ENCODE measurements at regions not wholly inside any gene's neighbourhood (a gene's known extent, or its start where the extent isn't known, plus 50 kb on each side); places are given as distances from the start of the nearest gene placed in this dataset.

- DNase-seq = no peak
- Mint-ChIP-seq H3K27me3 (peaks cover 2% of the 10 kb centered on the region), H3K27ac (no peak overlapping the region), H3K4me3 (no peak overlapping the region), H3K36me3 (ENCODE audit: low read depth) (no peaks in the 10 kb centered on the region), H3K4me1 (peaks cover 34% of the 10 kb centered on the region), H3K9me3 (no peaks in the 10 kb centered on the region)
- peak; percentile 60 for ATAC-seq
These were observed 86.5 kb upstream of the FSTL4 start for GRCh38 chr5:133698646-133699526.

GRCh38 chr5:133698259-133698554, 85.9 kb upstream of the FSTL4 start:
- peaks cover 2% of the 10 kb centered on the region for H3K27me3 Mint-ChIP-seq
- no peak overlapping the region for H3K4me3 Mint-ChIP-seq
- H3K9me3 Mint-ChIP-seq = no peaks in the 10 kb centered on the region
- no peak overlapping the region for H3K27ac Mint-ChIP-seq
- ATAC-seq = no peak
- H3K36me3 Mint-ChIP-seq (ENCODE audit: low read depth) = no peaks in the 10 kb centered on the region
- DNase-seq = no peak
- H3K4me1 Mint-ChIP-seq = peaks cover 34% of the 10 kb centered on the region

- H3K4me3 Mint-ChIP-seq = no peak overlapping the region
- H3K4me1 Mint-ChIP-seq = peaks cover 34% of the 10 kb centered on the region
- no peak overlapping the region for H3K27ac Mint-ChIP-seq
- H3K27me3 Mint-ChIP-seq = peaks cover 3% of the 10 kb centered on the region
- DNase-seq (no peak), ATAC-seq (no peak)
- H3K36me3 Mint-ChIP-seq (ENCODE audit: low read depth) = no peaks in the 10 kb centered on the region
- no peaks in the 10 kb centered on the region for H3K9me3 Mint-ChIP-seq
These were observed 85.4 kb upstream of the FSTL4 start for GRCh38 chr5:133697536-133698258.

GRCh38 chr5:133696782-133697507, 84.6 kb upstream of the FSTL4 start:
- Mint-ChIP-seq H3K36me3 (ENCODE audit: low read depth) (no peaks in the 10 kb centered on the region), H3K9me3 (no peaks in the 10 kb centered on the region), H3K4me3 (no peak overlapping the region), H3K4me1 (peaks cover 34% of the 10 kb centered on the region), H3K27ac (no peak overlapping the region), H3K27me3 (peaks cover 7% of the 10 kb centered on the region)
- DNase-seq (no peak), ATAC-seq (no peak)

GRCh38 chr5:133696006-133696584, 83.8 kb upstream of the FSTL4 start:
- H3K36me3 Mint-ChIP-seq (ENCODE audit: low read depth) = no peaks in the 10 kb centered on the region
- no peak for DNase-seq
- no peaks in the 10 kb centered on the region for H3K9me3 Mint-ChIP-seq
- H3K27me3 Mint-ChIP-seq = peaks cover 9% of the 10 kb centered on the region
- no peak overlapping the region for H3K4me3 Mint-ChIP-seq
- H3K27ac Mint-ChIP-seq = no peak overlapping the region
- H3K4me1 Mint-ChIP-seq = peaks cover 34% of the 10 kb centered on the region
- ATAC-seq = no peak

- Mint-ChIP-seq H3K9me3 (no peaks in the 10 kb centered on the region), H3K4me3 (no peak overlapping the region), H3K27me3 (peaks cover 17% of the 10 kb centered on the region), H3K27ac (no peak overlapping the region), H3K36me3 (ENCODE audit: low read depth) (no peaks in the 10 kb centered on the region), H3K4me1 (peaks cover 31% of the 10 kb centered on the region)
- peak; percentile 29 for ATAC-seq
- DNase-seq = no peak
These were observed 82.0 kb upstream of the FSTL4 start for GRCh38 chr5:133694181-133694831.

GRCh38 chr5:133691448-133691847, 79.1 kb upstream of the FSTL4 start:
- Mint-ChIP-seq H3K4me3 (no peak overlapping the region), H3K9me3 (no peaks in the 10 kb centered on the region), H3K4me1 (peaks cover 19% of the 10 kb centered on the region), H3K27me3 (peaks cover 29% of the 10 kb centered on the region), H3K36me3 (ENCODE audit: low read depth) (no peaks in the 10 kb centered on the region), H3K27ac (no peak overlapping the region)
- DNase-seq = no peak
- no peak for ATAC-seq

- peaks cover 13% of the 10 kb centered on the region for H3K4me1 Mint-ChIP-seq
- H3K27me3 Mint-ChIP-seq = peaks cover 31% of the 10 kb centered on the region
- no peaks in the 10 kb centered on the region for H3K36me3 Mint-ChIP-seq (ENCODE audit: low read depth)
- DNase-seq = no peak
- H3K9me3 Mint-ChIP-seq = no peaks in the 10 kb centered on the region
- no peak for ATAC-seq
- no peak overlapping the region for H3K4me3 Mint-ChIP-seq
- no peak overlapping the region for H3K27ac Mint-ChIP-seq
These were observed 78.4 kb upstream of the FSTL4 start for GRCh38 chr5:133690746-133691145.

- Mint-ChIP-seq H3K9me3 (no peaks in the 10 kb centered on the region), H3K27me3 (peaks cover 31% of the 10 kb centered on the region), H3K4me1 (no peaks in the 10 kb centered on the region), H3K36me3 (ENCODE audit: low read depth) (no peaks in the 10 kb centered on the region), H3K4me3 (no peak overlapping the region), H3K27ac (no peak overlapping the region)
- ATAC-seq = peak; percentile 31
- DNase-seq = no peak
These were observed 76.0 kb upstream of the FSTL4 start for GRCh38 chr5:133688391-133688790.

GRCh38 chr5:133687212-133688061, 75.1 kb upstream of the FSTL4 start:
- no peaks in the 10 kb centered on the region for H3K36me3 Mint-ChIP-seq (ENCODE audit: low read depth)
- H3K9me3 Mint-ChIP-seq = no peaks in the 10 kb centered on the region
- H3K27me3 Mint-ChIP-seq = peaks cover 29% of the 10 kb centered on the region
- DNase-seq (no peak), ATAC-seq (no peak)
- no peak overlapping the region for H3K4me3 Mint-ChIP-seq
- H3K4me1 Mint-ChIP-seq = no peaks in the 10 kb centered on the region
- H3K27ac Mint-ChIP-seq = no peak overlapping the region

GRCh38 chr5:133686566-133686965, 74.2 kb upstream of the FSTL4 start:
- Mint-ChIP-seq H3K4me3 (no peak overlapping the region), H3K27ac (no peak overlapping the region), H3K27me3 (peaks cover 25% of the 10 kb centered on the region), H3K4me1 (no peaks in the 10 kb centered on the region), H3K9me3 (no peaks in the 10 kb centered on the region), H3K36me3 (ENCODE audit: low read depth) (no peaks in the 10 kb centered on the region)
- DNase-seq = no peak
- no peak for ATAC-seq

- no peaks in the 10 kb centered on the region for H3K4me1 Mint-ChIP-seq
- no peaks in the 10 kb centered on the region for H3K36me3 Mint-ChIP-seq (ENCODE audit: low read depth)
- no peaks in the 10 kb centered on the region for H3K9me3 Mint-ChIP-seq
- ATAC-seq (no peak), DNase-seq (no peak)
- no peak overlapping the region for H3K4me3 Mint-ChIP-seq
- H3K27ac Mint-ChIP-seq = no peak overlapping the region
- H3K27me3 Mint-ChIP-seq = peaks cover 22% of the 10 kb centered on the region
These were observed 73.2 kb upstream of the FSTL4 start for GRCh38 chr5:133685402-133686018.

All from activated naive CD8-positive, alpha-beta T cell treated with anti-CD3 and anti-CD28 coated beads, Interleukin-2, amount 50 U/mL, for 24 hours (primary cell).